ENCODE measurements at regions not wholly inside any gene's neighbourhood (a gene's known extent, or its start where the extent isn't known, plus 50 kb on each side); places are given as distances from the start of the nearest gene placed in this dataset.

GRCh38 chr3:101970905-101971304, 121.6 kb downstream of the NFKBIZ start:
- TF ChIP-seq PBX3 (IDR thresholded peaks at IDR 0.05; ENCODE audit: insufficient replicate concordance, low read depth, low read length) (no peak), STAT3 (IDR thresholded peaks at IDR 0.05; ENCODE audit: low read depth, low read length) (no peak), ZBTB33 (IDR thresholded peaks at IDR 0.05) (no peak), ZNF24 (IDR thresholded peaks at IDR 0.05) (no peak), RFX5 (IDR thresholded peaks at IDR 0.05; ENCODE audit: low read depth, low read length) (no peak), CTCF (IDR thresholded peaks at IDR 0.05 in 2 of 3, conservative IDR thresholded peaks at IDR 0.05 in 1 of 3; ENCODE audit: control insufficient read depth in 2 of 3, extremely low read depth in 1 of 3, insufficient read depth in 1 of 3, low read depth in 3 of 3, low read length in 3 of 3) (no peak), FOS (IDR thresholded peaks at IDR 0.05; ENCODE audit: borderline replicate concordance, extremely low read depth, insufficient read length) (no peak), TCF12 (IDR thresholded peaks at IDR 0.05; ENCODE audit: low read depth, low read length) (no peak), SP1 (IDR thresholded peaks at IDR 0.05; ENCODE audit: low read depth, low read length) (no peak), ATF3 (IDR thresholded peaks at IDR 0.05; ENCODE audit: borderline replicate concordance, extremely low read depth, low read depth, low read length) (no peak), HDAC2 (IDR thresholded peaks at IDR 0.05) (no peak), RAD21 (IDR thresholded peaks at IDR 0.05; ENCODE audit: insufficient read depth, low read depth, low read length) (no peak), TARDBP (IDR thresholded peaks at IDR 0.05; ENCODE audit: borderline replicate concordance) (no peak)
- TF ChIP-seq, protein P1, sequence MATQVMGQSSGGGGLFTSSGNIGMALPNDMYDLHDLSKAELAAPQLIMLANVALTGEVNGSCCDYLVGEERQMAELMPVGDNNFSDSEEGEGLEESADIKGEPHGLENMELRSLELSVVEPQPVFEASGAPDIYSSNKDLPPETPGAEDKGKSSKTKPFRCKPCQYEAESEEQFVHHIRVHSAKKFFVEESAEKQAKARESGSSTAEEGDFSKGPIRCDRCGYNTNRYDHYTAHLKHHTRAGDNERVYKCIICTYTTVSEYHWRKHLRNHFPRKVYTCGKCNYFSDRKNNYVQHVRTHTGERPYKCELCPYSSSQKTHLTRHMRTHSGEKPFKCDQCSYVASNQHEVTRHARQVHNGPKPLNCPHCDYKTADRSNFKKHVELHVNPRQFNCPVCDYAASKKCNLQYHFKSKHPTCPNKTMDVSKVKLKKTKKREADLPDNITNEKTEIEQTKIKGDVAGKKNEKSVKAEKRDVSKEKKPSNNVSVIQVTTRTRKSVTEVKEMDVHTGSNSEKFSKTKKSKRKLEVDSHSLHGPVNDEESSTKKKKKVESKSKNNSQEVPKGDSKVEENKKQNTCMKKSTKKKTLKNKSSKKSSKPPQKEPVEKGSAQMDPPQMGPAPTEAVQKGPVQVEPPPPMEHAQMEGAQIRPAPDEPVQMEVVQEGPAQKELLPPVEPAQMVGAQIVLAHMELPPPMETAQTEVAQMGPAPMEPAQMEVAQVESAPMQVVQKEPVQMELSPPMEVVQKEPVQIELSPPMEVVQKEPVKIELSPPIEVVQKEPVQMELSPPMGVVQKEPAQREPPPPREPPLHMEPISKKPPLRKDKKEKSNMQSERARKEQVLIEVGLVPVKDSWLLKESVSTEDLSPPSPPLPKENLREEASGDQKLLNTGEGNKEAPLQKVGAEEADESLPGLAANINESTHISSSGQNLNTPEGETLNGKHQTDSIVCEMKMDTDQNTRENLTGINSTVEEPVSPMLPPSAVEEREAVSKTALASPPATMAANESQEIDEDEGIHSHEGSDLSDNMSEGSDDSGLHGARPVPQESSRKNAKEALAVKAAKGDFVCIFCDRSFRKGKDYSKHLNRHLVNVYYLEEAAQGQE (IDR thresholded peaks at IDR 0.05; ENCODE audit: low read depth, low read length) = no peak
